DMS 273 treated with DMSO at 0.1 percent for 48 hours (cell line): ENCODE measurements at regions not wholly inside any gene's neighbourhood (a gene's known extent, or its start where the extent isn't known, plus 50 kb on each side); places are given as distances from the start of the nearest gene placed in this dataset.
"Not testable (repeated sequence)": the region's sequence is repeated elsewhere in the genome, so short reads cannot be mapped to it uniquely, and the experiment has no call there.

Source experiments
- DNase-seq: peaks from one replicate; lab custom pipeline; 2025; lab: John Stamatoyannopoulos, UW

GRCh38 chr5:6076341-6077239, 301.8 kb downstream of the MED10 start:
- no peak for DNase-seq

DNA sequence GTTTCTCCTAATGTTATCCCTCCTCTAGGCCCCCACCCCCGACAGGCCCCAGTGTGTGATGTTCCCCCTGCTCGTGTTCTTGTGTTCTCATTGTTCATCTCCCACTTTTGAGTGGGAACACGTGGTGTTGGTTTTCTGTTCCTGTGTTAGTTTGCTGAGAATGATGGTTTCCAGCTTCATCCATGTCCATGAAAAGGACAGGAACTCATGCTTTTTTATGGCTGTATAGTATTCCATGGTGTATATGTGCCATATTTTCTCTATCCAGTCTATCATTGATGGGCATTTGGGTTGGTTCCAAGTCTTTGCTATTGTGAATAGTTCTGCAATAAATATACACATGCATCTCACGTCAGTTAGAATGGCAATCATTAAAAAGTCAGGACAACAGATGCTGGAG, 305.9 kb downstream of the MED10 start:
- DNase-seq = not testable (repeated sequence)

GRCh38 chr5:6069496-6070185, 308.7 kb downstream of the MED10 start:
- no peak for DNase-seq

- no peak for DNase-seq
Observed at GRCh38 chr5:6066016-6066415, 312.3 kb downstream of the MED10 start.

- DNase-seq = no peak
Observed at GRCh38 chr5:6059137-6059800, 319.1 kb downstream of the MED10 start.

DNA sequence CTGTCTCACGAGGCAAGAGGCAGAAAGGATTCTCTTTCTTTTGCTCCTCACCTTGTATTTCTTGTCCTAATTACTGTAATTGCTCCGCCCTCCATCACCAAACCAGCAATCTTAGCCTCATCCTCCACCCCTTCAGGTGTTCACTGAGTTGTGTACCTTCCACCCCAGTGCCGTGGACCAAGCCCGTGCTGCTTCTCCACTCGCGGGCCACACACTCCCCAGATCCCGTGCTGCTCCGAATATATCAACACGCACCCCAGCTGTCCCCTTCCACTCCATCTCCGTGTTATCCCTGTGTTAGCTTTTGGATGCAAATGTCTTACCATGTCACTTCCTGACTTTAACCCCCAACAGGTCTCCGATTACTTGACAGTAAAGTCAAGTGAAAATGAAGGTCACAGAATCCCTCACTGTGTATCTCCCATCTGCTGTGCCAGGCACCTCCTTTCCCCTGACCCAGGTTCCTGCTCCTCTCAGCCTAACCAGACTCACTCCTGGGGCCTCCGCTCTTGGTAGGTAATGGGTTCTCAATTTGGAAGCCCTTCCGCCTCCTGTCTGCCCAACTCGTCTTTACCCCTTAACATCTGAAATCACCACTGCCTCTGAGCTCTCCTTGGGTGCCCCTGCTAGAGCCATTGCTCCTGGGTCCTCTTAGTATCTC, 320.2 kb downstream of the MED10 start:
- DNase-seq = no peak

GRCh38 chr5:6056280-6056679, 322.1 kb downstream of the MED10 start:
- DNase-seq = no peak

DNA sequence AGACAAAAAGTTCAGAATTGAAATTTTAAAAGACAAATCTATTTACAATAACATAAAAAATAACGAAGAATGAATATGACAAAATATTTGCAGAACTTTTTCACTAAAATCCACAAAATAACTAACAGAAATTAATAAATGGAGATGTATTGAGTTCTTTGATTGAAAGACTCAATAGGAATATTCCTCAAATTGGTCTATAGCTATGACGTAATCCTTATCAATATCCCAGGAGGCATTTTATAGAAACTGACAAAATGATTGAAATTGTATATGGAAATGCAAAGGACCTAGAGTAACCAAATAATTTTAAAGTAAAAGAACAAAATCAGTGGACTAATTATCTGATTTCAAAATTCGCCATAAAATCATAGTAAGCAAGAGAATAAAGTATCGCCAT, 328.7 kb downstream of the MED10 start:
- DNase-seq = no peak

GRCh38 chr5:6048746-6049145, 329.6 kb downstream of the MED10 start:
- DNase-seq = no peak

GRCh38 chr5:6046296-6046967, 331.9 kb downstream of the MED10 start:
- no peak for DNase-seq

DNA sequence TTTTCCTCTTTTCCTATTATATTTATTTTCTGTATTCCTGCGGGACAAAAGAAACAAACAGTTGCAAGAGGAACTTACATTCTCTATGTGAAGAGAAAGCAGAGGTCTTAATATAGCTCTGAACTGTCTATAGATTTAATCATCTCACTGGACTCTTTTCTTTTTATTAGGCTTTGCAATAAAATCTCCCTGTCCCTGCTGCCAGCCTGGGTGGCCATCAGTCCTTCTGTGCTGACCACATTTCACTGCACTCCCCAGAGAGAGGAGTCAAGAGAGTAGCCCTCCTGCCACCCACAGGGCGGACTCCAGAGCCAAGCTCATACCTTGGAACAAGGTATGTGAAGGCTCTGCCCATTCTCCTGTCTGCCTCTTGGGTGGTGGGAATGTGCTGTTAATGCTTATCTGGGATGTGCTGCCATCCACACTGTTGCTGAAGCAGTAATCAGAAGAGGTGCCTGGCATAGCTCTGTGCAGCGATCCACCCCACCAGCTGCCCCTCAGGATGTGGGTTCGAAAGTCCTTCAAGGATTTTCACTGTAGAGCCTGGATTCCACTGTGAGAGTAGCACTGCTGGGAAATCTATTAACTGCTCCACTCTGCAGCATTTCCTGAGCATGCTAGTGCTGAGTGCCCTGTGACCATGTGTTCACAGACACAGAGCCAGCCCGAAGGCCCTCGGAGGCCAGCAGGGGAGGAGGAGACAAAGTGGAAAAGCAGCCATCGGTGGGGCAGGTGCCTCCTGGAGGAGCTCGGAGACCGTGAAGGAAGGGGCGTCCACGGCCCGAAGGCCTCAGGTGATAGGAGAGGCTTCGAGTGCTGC, 334.6 kb downstream of the MED10 start:
- DNase-seq = no peak

DNA sequence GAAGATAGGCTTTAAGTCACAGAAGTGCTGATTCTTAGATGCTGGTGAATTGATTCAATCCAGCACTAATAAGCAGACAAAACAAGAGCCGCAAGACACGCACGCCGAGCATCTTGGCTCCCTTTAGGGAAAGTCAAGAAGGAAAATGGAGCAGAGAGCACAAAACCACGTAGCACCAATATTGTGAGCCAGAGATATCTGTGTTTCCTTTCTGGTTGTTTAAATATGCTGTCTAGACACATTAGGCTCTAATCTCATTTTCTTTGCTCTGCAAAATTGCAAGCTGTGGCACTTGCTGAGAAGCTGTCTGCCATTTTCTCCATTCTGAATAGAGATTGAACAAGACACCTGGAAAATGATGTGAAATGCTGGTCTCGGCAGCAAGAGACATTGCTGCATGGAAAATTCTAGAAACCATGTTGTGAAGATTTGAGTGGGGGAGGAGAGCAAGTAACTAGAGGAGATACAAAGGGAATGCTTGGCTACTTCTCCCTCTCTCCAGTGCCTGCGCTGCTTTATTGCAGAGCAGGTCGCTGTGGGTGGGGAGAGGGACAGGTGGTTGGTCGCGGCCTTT, 336.3 kb downstream of the MED10 start:
- DNase-seq = no peak

GRCh38 chr5:6039111-6039510, 339.2 kb downstream of the MED10 start:
- DNase-seq = no peak

DNA sequence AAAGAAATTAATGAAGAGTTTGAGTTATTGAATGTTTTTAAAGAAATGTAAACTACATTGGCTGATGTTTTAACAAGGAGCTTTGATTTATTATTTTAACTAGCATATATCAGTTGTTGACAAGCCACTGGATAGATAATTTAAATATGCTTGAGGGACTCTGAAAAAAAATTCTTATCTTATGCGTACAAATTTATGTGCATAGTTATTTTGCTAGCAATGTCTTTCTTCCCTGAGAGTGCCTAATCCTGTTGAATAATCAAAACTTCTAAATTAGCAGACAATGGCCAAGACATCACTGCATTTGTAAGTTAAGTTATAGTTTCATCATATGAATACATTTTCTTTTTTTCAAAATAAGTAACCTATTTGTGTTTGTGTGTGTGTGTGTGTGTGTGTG, 342.3 kb downstream of the MED10 start:
- DNase-seq = no peak

DNA sequence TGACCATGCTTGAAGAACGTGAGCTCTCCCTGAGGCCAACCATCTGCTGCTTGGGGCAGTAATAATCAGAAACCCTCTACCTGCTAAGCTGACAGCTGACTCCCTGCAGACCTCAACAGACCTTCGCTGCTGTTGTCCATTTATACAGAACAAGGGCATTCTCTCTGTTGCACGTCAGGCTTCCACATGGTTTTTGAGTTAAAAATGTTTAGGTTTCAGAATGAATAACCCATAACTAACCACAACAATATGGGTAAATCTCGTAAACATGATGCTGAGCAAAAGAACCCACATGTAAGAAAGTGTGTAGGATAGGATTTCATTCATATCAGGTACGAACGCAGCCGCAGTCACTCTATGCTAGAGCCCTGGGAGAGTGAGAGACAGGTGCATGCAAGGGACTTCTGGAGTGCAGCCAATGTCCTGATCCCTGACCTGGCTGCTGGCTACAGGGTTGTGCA, 348.5 kb downstream of the MED10 start:
- DNase-seq = no peak

GRCh38 chr5:6026766-6027406, 351.5 kb downstream of the MED10 start:
- no peak for DNase-seq

DNA sequence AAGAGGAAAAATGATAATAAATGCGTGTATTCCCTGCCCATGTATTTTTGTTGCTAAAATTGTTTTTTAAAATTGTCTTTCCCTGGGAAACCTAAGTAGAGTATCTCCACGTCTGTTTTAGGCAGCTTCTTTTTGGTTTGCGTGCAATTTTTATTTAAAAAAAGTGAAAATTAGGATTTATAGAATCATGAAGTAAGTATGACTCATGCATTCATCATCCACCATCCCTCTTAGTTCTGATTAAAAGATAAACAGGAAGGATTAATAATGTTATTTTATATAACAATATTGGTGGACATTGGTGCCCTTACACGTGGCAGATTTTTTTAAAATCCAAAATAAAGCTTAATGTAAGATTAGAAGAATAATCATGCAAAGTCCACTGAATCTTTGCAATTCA, 358.7 kb downstream of the MED10 start:
- DNase-seq = no peak

DNA sequence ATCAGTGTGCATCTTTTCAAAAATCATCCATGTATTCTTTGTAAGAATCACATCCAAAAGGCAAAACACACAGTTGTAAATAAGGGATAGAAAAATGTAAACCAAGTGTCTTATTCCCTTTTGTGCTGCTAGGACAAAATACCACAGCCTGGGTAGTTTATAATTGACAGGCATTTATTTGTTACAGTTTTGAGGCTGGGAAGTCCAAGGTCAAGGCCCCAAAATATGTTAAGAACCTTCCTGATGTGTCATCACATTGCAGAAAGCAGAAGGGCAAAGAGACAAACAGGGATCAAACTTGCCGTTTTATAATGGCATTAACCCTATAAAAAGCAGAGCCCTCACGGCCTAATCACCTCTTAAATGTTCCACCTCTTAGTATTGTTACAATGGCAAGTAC, 364.8 kb downstream of the MED10 start:
- DNase-seq = no peak

GRCh38 chr5:6011199-6011598, 367.1 kb downstream of the MED10 start:
- no peak for DNase-seq

- no peak for DNase-seq
Observed at GRCh38 chr5:6006838-6007314, 371.5 kb downstream of the MED10 start.
